Retinal pigment epithelial cell (primary cell): ENCODE measurements at regions not wholly inside any gene's neighbourhood (a gene's known extent, or its start where the extent isn't known, plus 50 kb on each side); places are given as distances from the start of the nearest gene placed in this dataset.

Experiments used
- DNase-seq: peaks from one replicate; pipeline ENCODE4 v3.0.0-alpha.2; 2010; ENCODE audit warnings: low read depth
- H3K4me3 ChIP-seq: 2 replicates; pipeline ENCODE4 v1.5.1; 2011; ENCODE audit warnings: mild to moderate bottlenecking, low read length, control low read depth, moderate library complexity
- TF ChIP-seq, protein P1 (sequence below): conservative IDR thresholded peaks from 2 replicates; pipeline ENCODE4 v1.5.1; 2011; ENCODE audit warnings: low read depth, low read length, control low read depth, inconsistent platforms

DNA sequence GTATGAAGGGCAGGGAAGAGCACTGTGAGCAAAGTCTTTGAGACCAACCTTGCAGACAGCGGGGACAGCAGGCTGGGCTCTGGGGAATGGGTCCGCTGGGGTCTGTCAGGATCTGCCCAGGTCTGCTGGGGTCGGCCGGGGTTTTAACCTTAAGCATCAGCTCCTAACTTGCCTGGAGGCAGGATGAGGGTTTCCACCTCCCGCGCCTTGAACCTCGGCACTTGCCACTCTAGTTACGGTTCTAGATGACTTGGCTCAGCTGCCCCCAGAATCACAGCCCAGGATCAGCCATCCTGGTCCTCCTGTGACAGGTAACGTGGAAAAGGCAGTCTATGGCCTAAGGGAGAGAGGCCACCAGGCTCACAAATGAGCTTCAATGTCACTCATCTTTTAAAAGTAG is 50.4 kb upstream of the CACUL1 start:
- no peak overlapping the region for H3K4me3 ChIP-seq
- TF ChIP-seq, protein P1, sequence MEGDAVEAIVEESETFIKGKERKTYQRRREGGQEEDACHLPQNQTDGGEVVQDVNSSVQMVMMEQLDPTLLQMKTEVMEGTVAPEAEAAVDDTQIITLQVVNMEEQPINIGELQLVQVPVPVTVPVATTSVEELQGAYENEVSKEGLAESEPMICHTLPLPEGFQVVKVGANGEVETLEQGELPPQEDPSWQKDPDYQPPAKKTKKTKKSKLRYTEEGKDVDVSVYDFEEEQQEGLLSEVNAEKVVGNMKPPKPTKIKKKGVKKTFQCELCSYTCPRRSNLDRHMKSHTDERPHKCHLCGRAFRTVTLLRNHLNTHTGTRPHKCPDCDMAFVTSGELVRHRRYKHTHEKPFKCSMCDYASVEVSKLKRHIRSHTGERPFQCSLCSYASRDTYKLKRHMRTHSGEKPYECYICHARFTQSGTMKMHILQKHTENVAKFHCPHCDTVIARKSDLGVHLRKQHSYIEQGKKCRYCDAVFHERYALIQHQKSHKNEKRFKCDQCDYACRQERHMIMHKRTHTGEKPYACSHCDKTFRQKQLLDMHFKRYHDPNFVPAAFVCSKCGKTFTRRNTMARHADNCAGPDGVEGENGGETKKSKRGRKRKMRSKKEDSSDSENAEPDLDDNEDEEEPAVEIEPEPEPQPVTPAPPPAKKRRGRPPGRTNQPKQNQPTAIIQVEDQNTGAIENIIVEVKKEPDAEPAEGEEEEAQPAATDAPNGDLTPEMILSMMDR, result no peak
- no peak for DNase-seq

DNA sequence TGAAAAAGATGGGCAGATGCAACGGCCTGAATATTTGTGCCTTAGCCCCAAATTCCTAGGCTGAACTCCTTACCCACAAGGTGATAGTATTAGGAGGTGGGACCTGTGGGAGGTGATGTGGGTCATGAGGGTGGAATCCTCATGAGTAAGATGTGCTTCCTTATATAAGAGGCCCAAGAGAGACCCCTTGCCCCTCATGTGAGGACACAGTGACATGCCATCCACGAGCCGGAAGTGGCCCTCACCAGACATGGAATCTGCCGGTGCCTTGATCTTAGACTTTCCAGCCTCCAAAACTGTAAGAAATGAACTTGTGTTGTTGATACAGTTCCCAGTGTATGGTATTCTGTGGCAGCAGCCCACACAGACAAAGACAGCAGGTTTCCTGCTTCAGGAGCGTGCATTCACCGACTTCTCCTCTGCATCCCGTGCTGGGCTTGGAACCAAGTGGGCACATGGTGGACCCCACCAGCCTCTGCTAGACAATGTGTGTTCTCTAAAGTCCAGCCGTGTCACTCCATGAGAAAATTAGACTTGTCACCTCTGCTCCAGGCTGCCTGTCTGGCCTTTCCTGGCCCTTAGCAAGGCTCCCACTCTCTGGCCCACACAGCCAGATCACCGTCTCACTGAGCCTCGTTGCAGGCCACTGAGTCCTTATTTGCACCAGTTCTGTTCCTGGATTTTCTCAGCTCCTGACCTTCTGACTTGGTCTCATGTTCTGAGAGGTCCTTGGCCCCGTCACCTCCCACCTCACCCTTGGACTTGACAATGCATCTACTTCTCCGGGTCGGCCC is 52.9 kb upstream of the CACUL1 start:
- TF ChIP-seq, protein P1, result no peak
- H3K4me3 ChIP-seq, result no peak overlapping the region
- no peak for DNase-seq

DNA sequence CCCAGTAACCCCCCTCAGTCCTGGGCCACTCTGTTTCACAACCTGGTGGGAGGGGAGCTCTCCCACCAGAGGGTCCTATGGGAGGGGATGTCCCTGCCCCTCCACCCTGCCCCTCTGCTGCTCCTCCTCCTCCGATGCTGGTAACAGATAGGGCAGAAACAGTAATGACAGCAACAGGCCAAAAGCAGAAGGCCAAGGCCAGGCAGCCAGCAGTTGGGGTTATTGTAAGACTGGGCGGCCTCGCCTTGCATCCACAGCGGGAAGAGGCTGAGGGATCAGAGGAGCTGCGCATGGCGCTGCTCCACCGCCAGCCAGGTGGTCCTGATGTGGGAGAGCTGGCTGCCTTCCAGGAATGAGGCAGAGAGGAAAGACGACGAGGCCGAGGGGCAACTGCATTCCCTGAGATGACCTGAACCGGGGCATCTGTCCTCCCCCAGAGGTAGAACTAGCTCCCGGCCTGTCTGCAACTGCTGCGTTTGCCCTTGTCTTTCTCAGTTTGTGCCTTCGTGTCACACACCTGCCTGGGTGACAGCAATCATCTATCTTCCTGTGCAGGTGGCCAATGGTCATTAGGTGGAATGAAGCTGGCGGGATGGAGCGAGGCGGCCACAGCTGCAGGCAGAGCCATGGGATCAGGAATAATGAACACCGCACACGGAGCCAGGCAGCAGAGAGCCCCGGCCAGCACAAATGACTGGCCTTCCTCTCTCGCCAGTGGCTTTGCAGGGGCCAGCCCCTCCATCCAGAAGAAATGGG is 54.0 kb upstream of the CACUL1 start:
- TF ChIP-seq, protein P1, result no peak

DNA sequence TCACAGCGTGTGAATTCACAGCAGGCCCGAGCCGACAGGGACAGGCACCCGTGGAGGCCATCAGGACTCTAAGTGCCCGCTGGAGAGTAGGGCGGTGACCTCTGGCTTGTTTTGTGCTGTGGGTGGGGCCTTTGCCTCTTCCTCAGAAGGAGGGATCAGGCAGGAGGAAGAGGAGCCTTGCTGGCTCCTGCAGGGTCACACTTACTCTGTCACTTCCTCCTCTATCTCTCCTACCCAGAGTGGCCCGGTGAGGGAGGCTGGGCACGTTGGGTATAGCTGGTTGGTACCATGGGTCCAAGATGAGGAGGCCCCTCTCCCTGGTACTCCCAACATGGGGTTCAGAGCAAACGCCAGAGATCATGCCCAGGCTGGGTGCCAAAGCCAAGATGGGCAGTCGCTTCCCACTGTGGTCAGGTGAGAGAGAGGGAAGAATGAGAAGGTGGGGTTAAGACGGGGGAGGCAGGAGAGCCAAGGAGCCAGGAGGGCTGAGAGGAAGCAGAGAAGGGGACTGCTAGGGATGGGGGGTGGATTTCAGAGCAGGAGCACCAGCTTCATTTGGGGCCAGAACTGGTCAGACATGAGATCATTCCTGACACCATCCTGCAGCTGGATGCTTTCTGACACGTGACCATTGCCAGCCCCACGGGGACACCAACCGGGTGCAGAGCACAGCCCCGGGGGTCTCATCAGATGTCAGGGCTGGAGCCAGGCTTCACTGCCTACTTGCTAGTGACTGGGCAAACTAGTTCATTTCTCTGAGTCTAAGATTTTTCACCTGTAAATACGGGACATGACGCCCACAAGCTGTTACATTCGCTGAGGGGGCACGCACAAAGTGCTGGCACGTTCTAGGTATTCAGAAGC is 54.8 kb upstream of the CACUL1 start:
- no peak overlapping the region for H3K4me3 ChIP-seq
- TF ChIP-seq, protein P1, result no peak
- DNase-seq, result no peak

More for the DNA sequence above, 54.0 kb upstream of the CACUL1 start:
- no peak for DNase-seq
- no peak overlapping the region for H3K4me3 ChIP-seq

DNA sequence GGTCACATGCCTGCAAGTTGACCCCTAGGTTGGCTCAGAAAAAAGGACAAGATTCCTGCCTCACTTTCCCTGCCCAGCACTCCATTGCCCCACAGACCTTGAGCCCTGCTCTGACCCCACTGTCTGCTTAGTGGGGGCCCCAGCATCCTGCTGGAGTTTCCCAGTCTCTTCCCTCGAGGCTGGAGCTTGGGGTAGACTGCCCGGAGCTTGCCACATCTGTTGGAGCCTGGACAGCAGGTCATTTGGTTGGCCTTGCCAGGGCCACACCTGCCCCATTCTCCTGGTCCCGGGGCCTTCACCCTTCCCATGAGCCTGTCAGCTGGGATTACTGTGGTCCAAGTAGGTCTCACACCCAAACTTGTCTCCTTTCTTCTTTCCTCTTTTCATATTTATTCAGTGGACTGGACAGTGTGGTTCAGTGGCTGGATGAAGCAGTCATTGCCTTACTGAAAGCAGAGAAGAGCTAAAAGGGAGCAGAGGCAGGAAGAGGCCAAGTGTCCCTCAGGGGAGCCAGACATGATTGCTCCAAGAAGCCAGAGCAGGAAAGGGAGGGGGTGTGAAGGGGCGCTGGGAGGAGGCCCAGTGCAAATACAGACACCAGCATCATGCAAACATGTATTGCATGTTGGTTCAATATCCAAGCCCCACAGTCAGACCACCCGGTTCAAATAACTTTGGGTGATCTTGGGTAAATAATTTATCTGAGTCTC is 56.2 kb upstream of the CACUL1 start:
- DNase-seq, result no peak
- TF ChIP-seq, protein P1, result no peak
- no peak overlapping the region for H3K4me3 ChIP-seq

DNA sequence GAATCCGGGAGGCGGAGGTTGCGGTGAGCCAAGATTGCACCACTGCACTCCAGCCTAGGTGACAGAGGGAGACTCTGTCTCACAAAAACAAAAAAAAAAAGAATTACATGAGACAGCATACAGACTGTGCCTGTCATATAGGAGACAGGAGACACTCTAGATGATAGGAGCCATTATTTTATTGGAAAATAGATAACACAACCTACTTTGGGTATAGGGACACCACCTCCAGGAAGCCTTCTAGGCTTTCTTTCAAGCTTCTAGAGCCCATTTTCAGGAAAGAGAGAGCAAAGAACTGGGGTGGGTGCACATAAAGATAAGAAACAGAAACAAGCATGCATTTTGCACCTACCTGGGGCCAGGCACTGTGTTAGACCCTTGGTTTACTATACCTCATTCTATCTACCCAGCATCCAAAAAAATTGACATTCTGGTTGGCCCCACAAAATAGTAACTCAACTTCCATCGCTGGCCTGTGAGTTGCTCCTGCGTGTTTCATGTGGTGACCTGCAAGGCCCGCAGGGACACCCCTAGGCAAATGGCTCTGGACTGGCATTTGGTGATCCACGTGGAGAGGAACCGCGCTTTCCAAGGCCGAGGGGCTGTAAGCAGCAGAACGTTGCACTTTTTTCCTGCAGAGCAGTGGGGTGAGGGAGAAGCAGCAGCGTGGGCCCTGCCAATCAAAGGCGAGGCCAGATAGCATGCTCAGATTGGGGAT is 57.1 kb upstream of the CACUL1 start:
- TF ChIP-seq, protein P1, result no peak
- no peak for DNase-seq
- H3K4me3 ChIP-seq, result no peak overlapping the region
